ENCODE measurements at regions not wholly inside any gene's neighbourhood (a gene's known extent, or its start where the extent isn't known, plus 50 kb on each side); places are given as distances from the start of the nearest gene placed in this dataset.
"Not testable (repeated sequence)": the region's sequence is repeated elsewhere in the genome, so short reads cannot be mapped to it uniquely, and the experiment has no call there.

- DNase-seq = no peak
Observed at GRCh38 chr13:60214213-60215055, 50.7 kb upstream of the DIAPH3 start.

GRCh38 chr13:60220072-60220471, 56.3 kb upstream of the DIAPH3 start:
- no peak for DNase-seq

- DNase-seq = no peak
Observed at GRCh38 chr13:60221581-60221980, 57.9 kb upstream of the DIAPH3 start.

GRCh38 chr13:60226507-60226906, 62.8 kb upstream of the DIAPH3 start:
- DNase-seq = no peak

- no peak for DNase-seq
Observed at GRCh38 chr13:60227158-60227557, 63.4 kb upstream of the DIAPH3 start.

GRCh38 chr13:60229708-60230272, 66.1 kb upstream of the DIAPH3 start:
- no peak for DNase-seq

GRCh38 chr13:60230593-60230992, 66.9 kb upstream of the DIAPH3 start:
- no peak for DNase-seq

GRCh38 chr13:60242043-60242595, 78.4 kb upstream of the DIAPH3 start:
- no peak for DNase-seq

GRCh38 chr13:60244381-60244780, 80.7 kb upstream of the DIAPH3 start:
- no peak for DNase-seq

GRCh38 chr13:60251419-60251818, 87.7 kb upstream of the DIAPH3 start:
- DNase-seq = not testable (repeated sequence)

GRCh38 chr13:60258349-60258748, 94.6 kb upstream of the DIAPH3 start:
- DNase-seq = no peak

GRCh38 chr13:60260440-60260839, 96.7 kb upstream of the DIAPH3 start:
- DNase-seq = no peak

GRCh38 chr13:60261432-60262351, 98.0 kb upstream of the DIAPH3 start:
- no peak for DNase-seq

GRCh38 chr13:60265566-60265965, 101.8 kb upstream of the DIAPH3 start:
- DNase-seq = no peak

- peak; percentile 3 for DNase-seq
Observed at GRCh38 chr13:60267498-60268202, 103.9 kb upstream of the DIAPH3 start.

GRCh38 chr13:60268203-60268555, 104.5 kb upstream of the DIAPH3 start:
- no peak for DNase-seq

- DNase-seq = no peak
Observed at GRCh38 chr13:60273971-60274527, 110.3 kb upstream of the DIAPH3 start.

GRCh38 chr13:60274655-60275054, 110.9 kb upstream of the DIAPH3 start:
- no peak for DNase-seq

- no peak for DNase-seq
Observed at GRCh38 chr13:60275208-60275607, 111.5 kb upstream of the DIAPH3 start.

- DNase-seq = not testable (repeated sequence)
Observed at GRCh38 chr13:60280524-60280923, 116.5 kb upstream of the TDRD3 start.

- DNase-seq = no peak
Observed at GRCh38 chr13:60282186-60282585, 114.8 kb upstream of the TDRD3 start.

GRCh38 chr13:60282708-60283107, 114.3 kb upstream of the TDRD3 start:
- no peak for DNase-seq
